ENCODE measurements at regions not wholly inside any gene's neighbourhood (a gene's known extent, or its start where the extent isn't known, plus 50 kb on each side); places are given as distances from the start of the nearest gene placed in this dataset.

- no peak overlapping the region for H3K4me3 ChIP-seq (replicated peaks in 1 of 4; ENCODE audit: control extremely low read depth in 1 of 4, insufficient read depth in 1 of 4, low read depth in 3 of 4, low read length in 4 of 4)
- no peak overlapping the region for H3K4me2 ChIP-seq (ENCODE audit: extremely low read depth, insufficient read depth, low read length)
- no peaks in the 10 kb centered on the region for H3K79me2 ChIP-seq (ENCODE audit: control insufficient read depth, insufficient read depth, low read length)
- no peak overlapping the region for H3K9ac ChIP-seq (ENCODE audit: insufficient read depth, low read length)
- no peaks in the 10 kb centered on the region for H3K27me3 ChIP-seq (ENCODE audit: control insufficient read depth, insufficient read depth, low read length)
- TF ChIP-seq EZH2 (IDR thresholded peaks at IDR 0.05; ENCODE audit: low read length, missing control alignments) = no peak
- TF ChIP-seq, protein P1, sequence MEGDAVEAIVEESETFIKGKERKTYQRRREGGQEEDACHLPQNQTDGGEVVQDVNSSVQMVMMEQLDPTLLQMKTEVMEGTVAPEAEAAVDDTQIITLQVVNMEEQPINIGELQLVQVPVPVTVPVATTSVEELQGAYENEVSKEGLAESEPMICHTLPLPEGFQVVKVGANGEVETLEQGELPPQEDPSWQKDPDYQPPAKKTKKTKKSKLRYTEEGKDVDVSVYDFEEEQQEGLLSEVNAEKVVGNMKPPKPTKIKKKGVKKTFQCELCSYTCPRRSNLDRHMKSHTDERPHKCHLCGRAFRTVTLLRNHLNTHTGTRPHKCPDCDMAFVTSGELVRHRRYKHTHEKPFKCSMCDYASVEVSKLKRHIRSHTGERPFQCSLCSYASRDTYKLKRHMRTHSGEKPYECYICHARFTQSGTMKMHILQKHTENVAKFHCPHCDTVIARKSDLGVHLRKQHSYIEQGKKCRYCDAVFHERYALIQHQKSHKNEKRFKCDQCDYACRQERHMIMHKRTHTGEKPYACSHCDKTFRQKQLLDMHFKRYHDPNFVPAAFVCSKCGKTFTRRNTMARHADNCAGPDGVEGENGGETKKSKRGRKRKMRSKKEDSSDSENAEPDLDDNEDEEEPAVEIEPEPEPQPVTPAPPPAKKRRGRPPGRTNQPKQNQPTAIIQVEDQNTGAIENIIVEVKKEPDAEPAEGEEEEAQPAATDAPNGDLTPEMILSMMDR (conservative IDR thresholded peaks at IDR 0.05 in 1 of 2, IDR thresholded peaks at IDR 0.05 in 1 of 2; ENCODE audit: low read depth in 1 of 2, low read length in 2 of 2) = no peak
- no peaks in the 10 kb centered on the region for H3K36me3 ChIP-seq (ENCODE audit: control insufficient read depth, insufficient read depth, low read length)
- H3K9me3 ChIP-seq (ENCODE audit: control insufficient read depth, insufficient read depth, low read depth, low read length) = no peaks in the 10 kb centered on the region
- H2AFZ ChIP-seq (ENCODE audit: low read length) = no peak overlapping the region
- H3K27ac ChIP-seq (ENCODE audit: insufficient read depth, low read length) = no peak overlapping the region
- no peaks in the 10 kb centered on the region for H3K4me1 ChIP-seq (ENCODE audit: control insufficient read depth, extremely low read depth, insufficient read depth, low read length)
- no peaks in the 10 kb centered on the region for H4K20me1 ChIP-seq (ENCODE audit: control insufficient read depth, extremely low read depth, insufficient read depth, low read length)
- DNase-seq (ENCODE audit: low read depth in 2 of 2) = no peak
Measured at GRCh38 chr12:20201733-20202132, 166.6 kb upstream of the PDE3A start.

- H3K27me3 ChIP-seq (ENCODE audit: control insufficient read depth, insufficient read depth, low read length) = no peaks in the 10 kb centered on the region
- no peak overlapping the region for H3K27ac ChIP-seq (ENCODE audit: insufficient read depth, low read length)
- H2AFZ ChIP-seq (ENCODE audit: low read length) = no peak overlapping the region
- H3K36me3 ChIP-seq (ENCODE audit: control insufficient read depth, insufficient read depth, low read length) = no peaks in the 10 kb centered on the region
- no peaks in the 10 kb centered on the region for H4K20me1 ChIP-seq (ENCODE audit: control insufficient read depth, extremely low read depth, insufficient read depth, low read length)
- DNase-seq (ENCODE audit: low read depth in 2 of 2) = no peak
- no peak overlapping the region for H3K9ac ChIP-seq (ENCODE audit: insufficient read depth, low read length)
- no peak for TF ChIP-seq EZH2 (IDR thresholded peaks at IDR 0.05; ENCODE audit: low read length, missing control alignments)
- TF ChIP-seq, protein P1 (conservative IDR thresholded peaks at IDR 0.05 in 1 of 2, IDR thresholded peaks at IDR 0.05 in 1 of 2; ENCODE audit: low read depth in 1 of 2, low read length in 2 of 2) = no peak
- H3K9me3 ChIP-seq (ENCODE audit: control insufficient read depth, insufficient read depth, low read depth, low read length) = no peaks in the 10 kb centered on the region
- no peak overlapping the region for H3K4me3 ChIP-seq (replicated peaks in 1 of 4; ENCODE audit: control extremely low read depth in 1 of 4, insufficient read depth in 1 of 4, low read depth in 3 of 4, low read length in 4 of 4)
- H3K4me1 ChIP-seq (ENCODE audit: control insufficient read depth, extremely low read depth, insufficient read depth, low read length) = no peaks in the 10 kb centered on the region
- no peaks in the 10 kb centered on the region for H3K79me2 ChIP-seq (ENCODE audit: control insufficient read depth, insufficient read depth, low read length)
- H3K4me2 ChIP-seq (ENCODE audit: extremely low read depth, insufficient read depth, low read length) = no peak overlapping the region
Measured at GRCh38 chr12:20205854-20206253, 162.5 kb upstream of the PDE3A start.

GRCh38 chr12:20206410-20206809 is 161.9 kb upstream of the PDE3A start:
- H3K79me2 ChIP-seq (ENCODE audit: control insufficient read depth, insufficient read depth, low read length) = no peaks in the 10 kb centered on the region
- H3K4me1 ChIP-seq (ENCODE audit: control insufficient read depth, extremely low read depth, insufficient read depth, low read length) = no peaks in the 10 kb centered on the region
- no peaks in the 10 kb centered on the region for H3K9me3 ChIP-seq (ENCODE audit: control insufficient read depth, insufficient read depth, low read depth, low read length)
- no peak overlapping the region for H2AFZ ChIP-seq (ENCODE audit: low read length)
- H3K4me3 ChIP-seq (replicated peaks in 1 of 4; ENCODE audit: control extremely low read depth in 1 of 4, insufficient read depth in 1 of 4, low read depth in 3 of 4, low read length in 4 of 4) = no peak overlapping the region
- H3K27me3 ChIP-seq (ENCODE audit: control insufficient read depth, insufficient read depth, low read length) = no peaks in the 10 kb centered on the region
- no peaks in the 10 kb centered on the region for H3K36me3 ChIP-seq (ENCODE audit: control insufficient read depth, insufficient read depth, low read length)
- no peak overlapping the region for H3K4me2 ChIP-seq (ENCODE audit: extremely low read depth, insufficient read depth, low read length)
- no peak for DNase-seq (ENCODE audit: low read depth in 2 of 2)
- no peak overlapping the region for H3K9ac ChIP-seq (ENCODE audit: insufficient read depth, low read length)
- TF ChIP-seq, protein P1 (conservative IDR thresholded peaks at IDR 0.05 in 1 of 2, IDR thresholded peaks at IDR 0.05 in 1 of 2; ENCODE audit: low read depth in 1 of 2, low read length in 2 of 2) = no peak
- TF ChIP-seq EZH2 (IDR thresholded peaks at IDR 0.05; ENCODE audit: low read length, missing control alignments) = no peak
- H3K27ac ChIP-seq (ENCODE audit: insufficient read depth, low read length) = no peak overlapping the region
- no peaks in the 10 kb centered on the region for H4K20me1 ChIP-seq (ENCODE audit: control insufficient read depth, extremely low read depth, insufficient read depth, low read length)

Data from fibroblast of lung (primary cell).